K562 (cell line): ENCODE measurements at regions not wholly inside any gene's neighbourhood (a gene's known extent, or its start where the extent isn't known, plus 50 kb on each side); places are given as distances from the start of the nearest gene placed in this dataset.

Experiments used
- ATAC-seq: fragments of 200-7000 bp; cut with Tn5 transposase; 3 replicates; pipeline ENCODE4 v1.9.1; 2020; ENCODE audit warnings: moderate library complexity
- BruUV-seq: library from RNA; stranded (reverse); fragments of 400-500 nt; replicated peaks from 2 replicates; lab custom pipeline; 2021; lab: Mats Ljungman, UMichigan
- CTCF ChIA-PET: fragments of 300-600 bp; formaldehyde crosslinking; extraction: SDS; loops from one replicate; lab custom pipeline; 2021; ENCODE audit warnings: low intra/inter-chr PET ratio; lab: Yijun Ruan, JAX
- POLR2A ChIA-PET: fragments of 300-600, 350-650 bp; sonication (Branson Sonifier 250); formaldehyde crosslinking; extraction: SDS; loops from one replicate; lab custom pipeline; 2021; ENCODE audit warnings: antibody characterized with exemption, inconsistent platforms; lab: Yijun Ruan, JAX
- DNase-seq, 4 experiments: peaks; one replicate each; pipeline versions ENCODE4 v3.0.0 to v3.0.0-alpha.2; 2011 to 2018; ENCODE audit warnings: low spot score in 3 of 4, mixed read lengths in 3 of 4; ENCODE audit errors: extremely low read depth in 1 of 4
- FAIRE-seq: peaks from 2 replicates; lab custom pipeline; 2011; peaks lifted over from hg19 to GRCh38; lab: Jason Lieb, UNC
- H2AFZ ChIP-seq: 2 replicates; pipeline ENCODE4 v1.6.0; 2011; ENCODE audit warnings: low read depth, low read length, control low read depth, inconsistent platforms
- H3K27ac ChIP-seq: fragments of 200-600 bp; 3 replicates; pipeline ENCODE4 v1.8.0; 2011; ENCODE audit warnings: low read depth, mild to moderate bottlenecking, control low read depth, inconsistent platforms, low read length, moderate library complexity, mixed read lengths; ENCODE audit errors: extremely low read depth
- H3K27me3 ChIP-seq, 2 experiments: fragments of 300-600 bp in 1 of 2; 2 replicates in 1 of 2; 3 replicates in 1 of 2; pipeline versions ENCODE4 v1.6.0 to v1.8.0; 2011; ENCODE audit warnings: inconsistent platforms in 2 of 2, low read length in 2 of 2, mild to moderate bottlenecking in 1 of 2, mixed read lengths in 1 of 2, moderate library complexity in 1 of 2; ENCODE audit not compliant: control insufficient read depth in 2 of 2, insufficient read depth in 2 of 2
- H3K36me3 ChIP-seq: fragments of 300-600 bp; 3 replicates; pipeline ENCODE4 v1.8.0; 2011; ENCODE audit warnings: mild to moderate bottlenecking, low read length, inconsistent platforms; ENCODE audit not compliant: control insufficient read depth, insufficient read depth
- H3K4me1 ChIP-seq, 2 experiments: fragments of 200-600 bp in 1 of 2; replicated peaks in 1 of 2; 2 replicates in 1 of 2; 3 replicates in 1 of 2; pipeline versions ENCODE4 v1.5.1 to v1.8.0; 2011; ENCODE audit warnings: inconsistent platforms in 2 of 2, low read length in 2 of 2, mild to moderate bottlenecking in 1 of 2, mixed read lengths in 1 of 2, moderate library complexity in 1 of 2; ENCODE audit not compliant: control insufficient read depth in 2 of 2, insufficient read depth in 2 of 2
- H3K4me2 ChIP-seq: 2 replicates; pipeline ENCODE4 v1.6.1; 2011; ENCODE audit warnings: low read length, control low read depth, inconsistent platforms, mixed read lengths; ENCODE audit not compliant: insufficient read depth
- H3K4me3 ChIP-seq: fragments of 200-600 bp; sonication (generic), shearing (Covaris generic); 2 replicates; pipeline ENCODE4 v1.5.1; 2016; ENCODE audit warnings: control low read depth, inconsistent platforms
- H3K79me2 ChIP-seq: fragments of 200-600 bp; 3 replicates; pipeline ENCODE4 v1.8.0; 2011; ENCODE audit warnings: low read length, inconsistent platforms; ENCODE audit not compliant: control insufficient read depth, insufficient read depth
- H3K9ac ChIP-seq, 2 experiments: 2 replicates each; pipeline versions ENCODE4 v1.6.0 to v1.6.1; 2011; ENCODE audit warnings: low read depth in 2 of 2, low read length in 2 of 2, control low read depth in 1 of 2, inconsistent platforms in 1 of 2, mild to moderate bottlenecking in 1 of 2, mixed read lengths in 1 of 2; ENCODE audit not compliant: insufficient read depth in 1 of 2
- H3K9me1 ChIP-seq: one replicate; pipeline ENCODE4 v1.6.0; 2011; ENCODE audit warnings: inconsistent platforms, mild to moderate bottlenecking, low read length, moderate library complexity; ENCODE audit not compliant: control insufficient read depth, insufficient read depth
- H3K9me3 ChIP-seq: replicated peaks from 2 replicates; pipeline ENCODE4 v1.5.1; 2011; ENCODE audit warnings: low read depth, low read length, inconsistent platforms; ENCODE audit not compliant: control insufficient read depth, insufficient read depth
- H4K20me1 ChIP-seq: replicated peaks from 2 replicates; pipeline ENCODE4 v1.6.1; 2011; ENCODE audit warnings: low read length, inconsistent platforms, mixed read lengths; ENCODE audit not compliant: control insufficient read depth, insufficient read depth
- ARID1B ChIP-seq: fragments of 450-650 bp; IDR thresholded peaks from 2 replicates; pipeline ENCODE4 v1.6.1; 2016; ENCODE audit warnings: antibody characterized with exemption, mild to moderate bottlenecking, inconsistent platforms
- CEBPG ChIP-seq, 3 experiments: fragments of 200-800 bp in 1 of 3; sonication (Bioruptor generic) in 1 of 3; sonication (generic) in 1 of 3; formaldehyde crosslinking in 1 of 3; IDR thresholded peaks in 2 of 3; conservative IDR thresholded peaks in 1 of 3; 2 replicates each; pipeline versions ENCODE4 v1.6.1 to v1.8.0; 2016 to 2022; ENCODE audit warnings: missing compliant biosample characterization in 2 of 3, missing genetic modification characterization in 2 of 3, mild to moderate bottlenecking in 1 of 3, missing genetic modification reagents in 1 of 3
- ESRRA ChIP-seq: fragments of 450-650 bp; IDR thresholded peaks from 2 replicates; pipeline ENCODE4 v1.6.1; 2014; ENCODE audit warnings: low read depth, mild to moderate bottlenecking, moderate library complexity, borderline replicate concordance
- HDAC6 ChIP-seq: IDR thresholded peaks from 2 replicates; pipeline ENCODE4 v1.6.1; 2012; ENCODE audit warnings: low read depth, mild to moderate bottlenecking, control low read depth, inconsistent platforms, low read length, moderate library complexity
- HMG20A ChIP-seq: fragments of 450-650 bp; formaldehyde crosslinking; conservative IDR thresholded peaks from 2 replicates; pipeline ENCODE4 v1.4.0; 2020; ENCODE audit warnings: mild to moderate bottlenecking, mixed read lengths
- OTX1 ChIP-seq: fragments of 450-650 bp; formaldehyde crosslinking; IDR thresholded peaks from 2 replicates; pipeline ENCODE4 v1.4.0; 2022; ENCODE audit warnings: mild to moderate bottlenecking
- POLR2B ChIP-seq: fragments of 450-650 bp; IDR thresholded peaks from 2 replicates; pipeline ENCODE4 v1.6.1; 2018; ENCODE audit warnings: low read depth; ENCODE audit not compliant: partially characterized antibody
- SP2 ChIP-seq: IDR thresholded peaks from 2 replicates; pipeline ENCODE4 v1.6.1; 2011; ENCODE audit warnings: mild to moderate bottlenecking, low read depth, low read length, moderate library complexity; ENCODE audit not compliant: poor library complexity, severe bottlenecking; ENCODE audit errors: extremely low read depth
- ZNF766 ChIP-seq: fragments of 200-800 bp; sonication (Bioruptor generic); conservative IDR thresholded peaks from 2 replicates; pipeline ENCODE4 v1.6.1; 2016; ENCODE audit warnings: missing genetic modification characterization, missing compliant biosample characterization
- WGBS: fragments of 100-300 bp; shearing (Covaris generic); methylation state at CpG from one replicate; pipeline ENCODE4 v1.1.6; 2016; ENCODE audit warnings: low coverage, mixed read lengths; ENCODE audit not compliant: insufficient coverage; ENCODE audit errors: missing lambda C conversion rate; 5-methylcytosine and 5-hydroxymethylcytosine counted together
- in situ Hi-C: fragments of 300-500 bp; cut with MboI; formaldehyde crosslinking; loops from 4 replicates; pipeline ENCODE4 v1.15.0; 2018; ENCODE audit warnings: inconsistent platforms, mixed read lengths
- intact Hi-C: fragments of 100-400 bp; cut with micrococcal nuclease; formaldehyde crosslinking; loops from 2 replicates; pipeline ENCODE4 v1.14.2; 2022
- TF ChIP-seq, protein P1 (sequence below): fragments of 450-650 bp; formaldehyde crosslinking; IDR thresholded peaks from 2 replicates; pipeline ENCODE4 v1.4.0; 2020; ENCODE audit warnings: mild to moderate bottlenecking, mixed read lengths
- TF ChIP-seq, protein P2 (sequence below): fragments of 450-650 bp; conservative IDR thresholded peaks from 2 replicates; pipeline ENCODE4 v1.6.1; 2016; ENCODE audit warnings: missing genetic modification characterization, low read depth, mild to moderate bottlenecking, control low read depth, missing compliant biosample characterization
- TF ChIP-seq, protein P3 (sequence below): fragments of 250-450 bp; sonication (Bioruptor Pico); IDR thresholded peaks from 2 replicates; pipeline ENCODE4 v1.5.0; 2022; ENCODE audit warnings: mild to moderate bottlenecking

DNA sequence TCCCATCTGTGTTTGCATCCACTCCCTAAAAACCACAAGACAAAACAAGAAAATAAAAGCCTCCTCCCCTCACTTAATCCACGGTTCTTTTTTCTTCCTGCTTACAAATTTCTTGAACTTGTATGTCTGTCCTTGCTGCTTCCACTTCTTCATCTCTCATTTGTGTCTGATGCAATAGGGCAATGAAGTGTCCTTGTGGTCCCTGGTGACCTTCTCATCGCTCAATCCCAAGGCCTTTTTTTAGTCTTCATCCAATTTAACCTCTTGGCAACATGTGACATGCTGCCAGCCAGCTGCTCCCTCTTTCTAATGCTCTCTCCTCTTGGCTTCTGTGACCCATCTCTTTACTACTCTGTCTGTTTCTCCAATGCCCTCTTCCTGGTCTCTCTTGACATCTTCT, 87.6 kb downstream of the SEMA4F start:
- intact Hi-C loops = no loop called here

DNA sequence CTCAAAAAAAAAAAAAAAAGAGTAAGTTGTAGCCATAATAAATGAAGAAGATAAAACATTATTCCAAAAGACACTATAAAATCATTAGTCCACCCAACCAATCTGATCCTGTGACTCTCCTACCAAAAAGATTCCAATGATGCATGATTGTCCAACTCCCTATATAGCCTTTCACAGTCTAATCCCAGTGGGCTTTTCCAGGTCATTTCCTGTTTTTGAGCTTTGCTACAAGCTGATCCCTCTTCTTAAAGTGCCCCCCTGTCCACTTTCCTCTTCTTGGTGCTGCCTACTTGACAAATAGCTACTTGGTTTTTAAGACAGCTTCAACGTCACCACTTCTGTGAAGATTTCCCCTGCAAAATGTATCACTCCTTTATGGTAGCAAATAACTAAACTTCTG, 88.4 kb downstream of the SEMA4F start:
- Histone ChIP-seq H3K79me2 (no peaks in the 10 kb centered on the region), H3K9me1 (no peaks in the 10 kb centered on the region), H3K27ac (no peak overlapping the region), H2AFZ (no peak overlapping the region), H3K27me3 (peaks cover 0 to 29% of the 10 kb centered on the region in 2 experiments; a peak in 2 of 5 replicates), H3K4me1 (no peaks in the 10 kb centered on the region), H4K20me1 (0 out of 2 replicates have a peak, but pooled peaks cover 4% of the 10 kb centered on the region), H3K4me3 (no peak overlapping the region), H3K4me2 (no peak overlapping the region), H3K9me3 (no peaks in the 10 kb centered on the region), H3K36me3 (no peaks in the 10 kb centered on the region), H3K9ac (no peak overlapping the region)
- intact Hi-C loops = no loop called here
- ATAC-seq (no peak), FAIRE-seq (no peak), DNase-seq (no peak)
- ChIA-PET CTCF (no interaction called here), POLR2A (no interaction called here)
- BruUV-seq = no TSS peak
- in situ Hi-C loops = no loop called here
- 0% methylated on average over 1 of the region's 1 CpG for WGBS
- TF ChIP-seq SP2 (no peak), OTX1 (CRISPR knock-in tag) (no peak), ARID1B (no peak), HMG20A (CRISPR knock-in tag) (no peak), HDAC6 (no peak)
- TF ChIP-seq, protein P1, sequence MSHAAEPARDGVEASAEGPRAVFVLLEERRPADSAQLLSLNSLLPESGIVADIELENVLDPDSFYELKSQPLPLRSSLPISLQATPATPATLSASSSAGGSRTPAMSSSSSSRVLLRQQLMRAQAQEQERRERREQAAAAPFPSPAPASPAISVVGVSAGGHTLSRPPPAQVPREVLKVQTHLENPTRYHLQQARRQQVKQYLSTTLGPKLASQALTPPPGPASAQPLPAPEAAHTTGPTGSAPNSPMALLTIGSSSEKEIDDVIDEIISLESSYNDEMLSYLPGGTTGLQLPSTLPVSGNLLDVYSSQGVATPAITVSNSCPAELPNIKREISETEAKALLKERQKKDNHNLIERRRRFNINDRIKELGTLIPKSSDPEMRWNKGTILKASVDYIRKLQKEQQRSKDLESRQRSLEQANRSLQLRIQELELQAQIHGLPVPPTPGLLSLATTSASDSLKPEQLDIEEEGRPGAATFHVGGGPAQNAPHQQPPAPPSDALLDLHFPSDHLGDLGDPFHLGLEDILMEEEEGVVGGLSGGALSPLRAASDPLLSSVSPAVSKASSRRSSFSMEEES (CRISPR knock-in tag) = no peak
- TF ChIP-seq, protein P2, sequence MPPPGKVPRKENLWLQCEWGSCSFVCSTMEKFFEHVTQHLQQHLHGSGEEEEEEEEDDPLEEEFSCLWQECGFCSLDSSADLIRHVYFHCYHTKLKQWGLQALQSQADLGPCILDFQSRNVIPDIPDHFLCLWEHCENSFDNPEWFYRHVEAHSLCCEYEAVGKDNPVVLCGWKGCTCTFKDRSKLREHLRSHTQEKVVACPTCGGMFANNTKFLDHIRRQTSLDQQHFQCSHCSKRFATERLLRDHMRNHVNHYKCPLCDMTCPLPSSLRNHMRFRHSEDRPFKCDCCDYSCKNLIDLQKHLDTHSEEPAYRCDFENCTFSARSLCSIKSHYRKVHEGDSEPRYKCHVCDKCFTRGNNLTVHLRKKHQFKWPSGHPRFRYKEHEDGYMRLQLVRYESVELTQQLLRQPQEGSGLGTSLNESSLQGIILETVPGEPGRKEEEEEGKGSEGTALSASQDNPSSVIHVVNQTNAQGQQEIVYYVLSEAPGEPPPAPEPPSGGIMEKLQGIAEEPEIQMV (tag) = no peak
- TF ChIP-seq, protein P3, sequence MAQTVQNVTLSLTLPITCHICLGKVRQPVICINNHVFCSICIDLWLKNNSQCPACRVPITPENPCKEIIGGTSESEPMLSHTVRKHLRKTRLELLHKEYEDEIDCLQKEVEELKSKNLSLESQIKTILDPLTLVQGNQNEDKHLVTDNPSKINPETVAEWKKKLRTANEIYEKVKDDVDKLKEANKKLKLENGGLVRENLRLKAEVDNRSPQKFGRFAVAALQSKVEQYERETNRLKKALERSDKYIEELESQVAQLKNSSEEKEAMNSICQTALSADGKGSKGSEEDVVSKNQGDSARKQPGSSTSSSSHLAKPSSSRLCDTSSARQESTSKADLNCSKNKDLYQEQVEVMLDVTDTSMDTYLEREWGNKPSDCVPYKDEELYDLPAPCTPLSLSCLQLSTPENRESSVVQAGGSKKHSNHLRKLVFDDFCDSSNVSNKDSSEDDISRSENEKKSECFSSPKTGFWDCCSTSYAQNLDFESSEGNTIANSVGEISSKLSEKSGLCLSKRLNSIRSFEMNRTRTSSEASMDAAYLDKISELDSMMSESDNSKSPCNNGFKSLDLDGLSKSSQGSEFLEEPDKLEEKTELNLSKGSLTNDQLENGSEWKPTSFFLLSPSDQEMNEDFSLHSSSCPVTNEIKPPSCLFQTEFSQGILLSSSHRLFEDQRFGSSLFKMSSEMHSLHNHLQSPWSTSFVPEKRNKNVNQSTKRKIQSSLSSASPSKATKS = no peak

More for the DNA sequence above, 87.6 kb downstream of the SEMA4F start:
- no peak overlapping the region for H3K9ac ChIP-seq
- DNase-seq (no peak), ATAC-seq (no peak), FAIRE-seq (no peak)
- 0 out of 2 replicates have a peak, but pooled peaks cover 4% of the 10 kb centered on the region for H4K20me1 ChIP-seq
- no peaks in the 10 kb centered on the region for H3K4me1 ChIP-seq
- 0% methylated on average over 2 of the region's 2 CpGs for WGBS
- TF ChIP-seq CEBPG (CRISPR knock-in tag; IDR thresholded peaks at IDR 0.05) (no peak), CEBPG (tag; conservative IDR thresholded peaks at IDR 0.05 in 1 of 2, IDR thresholded peaks at IDR 0.05 in 1 of 2) (peak in 1 of 2 experiments; percentile 53; a peak in 1 of 4 replicates), POLR2B (no peak), ZNF766 (CRISPR knock-in tag) (no peak), ESRRA (0 out of 2 replicates have a peak, but pooled peaks have one; percentile 16)
- no peaks in the 10 kb centered on the region for H3K36me3 ChIP-seq
- no peaks in the 10 kb centered on the region for H3K9me3 ChIP-seq
- no peak overlapping the region for H3K4me2 ChIP-seq
- peaks cover 0 to 24% of the 10 kb centered on the region in 2 experiments; a peak in 2 of 5 replicates for H3K27me3 ChIP-seq
- in situ Hi-C loops = no loop called here
- no peaks in the 10 kb centered on the region for H3K9me1 ChIP-seq
- ChIA-PET CTCF (no interaction called here), POLR2A (interaction anchor here (0.7 kb wide), 1 partner anchor 11 kb away, joined by 5 read pairs; no protein-coding TSS in a partner anchor)
- no peaks in the 10 kb centered on the region for H3K79me2 ChIP-seq
- no peak overlapping the region for H2AFZ ChIP-seq
- no TSS peak for BruUV-seq
- H3K4me3 ChIP-seq = no peak overlapping the region
- no peak overlapping the region for H3K27ac ChIP-seq
